HepG2 (cell line): ENCODE measurements at regions not wholly inside any gene's neighbourhood (a gene's known extent, or its start where the extent isn't known, plus 50 kb on each side); places are given as distances from the start of the nearest gene placed in this dataset.

Experiments
- ARID4A ChIP-seq: sonication (generic); formaldehyde crosslinking; IDR thresholded peaks from 2 replicates; pipeline ENCODE4 v1.5.0; 2020; ENCODE audit warnings: mild to moderate bottlenecking, missing genetic modification reagents, borderline replicate concordance
- EEA1 ChIP-seq: sonication (generic); formaldehyde crosslinking; IDR thresholded peaks from 2 replicates; pipeline ENCODE4 v1.5.1; 2020; ENCODE audit warnings: mild to moderate bottlenecking, missing genetic modification reagents, borderline replicate concordance
- HES4 ChIP-seq: sonication (generic); formaldehyde crosslinking; IDR thresholded peaks from 2 replicates; pipeline ENCODE4 v1.9.0; 2021; ENCODE audit warnings: mild to moderate bottlenecking, missing genetic modification reagents, borderline replicate concordance
- HOXA3 ChIP-seq: sonication (generic); formaldehyde crosslinking; IDR thresholded peaks from 2 replicates; pipeline ENCODE4 v1.5.0; 2020; ENCODE audit warnings: missing genetic modification reagents
- PHB2 ChIP-seq: fragments of 450-650 bp; IDR thresholded peaks from 2 replicates; pipeline ENCODE4 v1.6.1; 2018; ENCODE audit not compliant: partially characterized antibody
- RAD21 ChIP-seq: fragments of 450-650 bp; formaldehyde crosslinking; IDR thresholded peaks from 2 replicates; pipeline ENCODE4 v1.5.0; 2020; ENCODE audit warnings: mild to moderate bottlenecking
- RBAK ChIP-seq: sonication (generic); formaldehyde crosslinking; IDR thresholded peaks from 2 replicates; pipeline ENCODE4 v1.5.1; 2020; ENCODE audit warnings: mild to moderate bottlenecking, missing genetic modification reagents
- SRSF1 ChIP-seq: fragments of 200-400 bp; formaldehyde crosslinking; optimal IDR thresholded peaks from 2 replicates; pipeline ENCODE3; 2017; ENCODE audit warnings: mild to moderate bottlenecking, low read depth, low read length, moderate library complexity
- ZBTB40 ChIP-seq, 2 experiments: fragments of 450-650 bp in 1 of 2; sonication (generic) in 1 of 2; formaldehyde crosslinking in 1 of 2; IDR thresholded peaks; 2 replicates each; pipeline versions ENCODE4 v1.6.1 to v1.8.0; 2016 to 2022; ENCODE audit warnings: antibody characterized with exemption in 1 of 2, mild to moderate bottlenecking in 1 of 2, missing genetic modification reagents in 1 of 2
- ZNF256 ChIP-seq: sonication (generic); formaldehyde crosslinking; conservative IDR thresholded peaks from 2 replicates; pipeline ENCODE4 v1.4.0; 2020; ENCODE audit warnings: missing genetic modification reagents
- ZNF317 ChIP-seq: sonication (generic); formaldehyde crosslinking; IDR thresholded peaks from 2 replicates; pipeline ENCODE4 v1.5.0; 2020; ENCODE audit warnings: mild to moderate bottlenecking, missing genetic modification reagents
- ZNF746 ChIP-seq: sonication (generic); formaldehyde crosslinking; IDR thresholded peaks from 2 replicates; pipeline ENCODE4 v1.8.0; 2022; ENCODE audit warnings: mild to moderate bottlenecking, missing genetic modification reagents
- TF ChIP-seq, protein P1 (sequence below): sonication (generic); formaldehyde crosslinking; IDR thresholded peaks from 2 replicates; pipeline ENCODE4 v1.5.1; 2020; ENCODE audit warnings: missing genetic modification reagents, mild to moderate bottlenecking, borderline replicate concordance

- TF ChIP-seq, protein P1, sequence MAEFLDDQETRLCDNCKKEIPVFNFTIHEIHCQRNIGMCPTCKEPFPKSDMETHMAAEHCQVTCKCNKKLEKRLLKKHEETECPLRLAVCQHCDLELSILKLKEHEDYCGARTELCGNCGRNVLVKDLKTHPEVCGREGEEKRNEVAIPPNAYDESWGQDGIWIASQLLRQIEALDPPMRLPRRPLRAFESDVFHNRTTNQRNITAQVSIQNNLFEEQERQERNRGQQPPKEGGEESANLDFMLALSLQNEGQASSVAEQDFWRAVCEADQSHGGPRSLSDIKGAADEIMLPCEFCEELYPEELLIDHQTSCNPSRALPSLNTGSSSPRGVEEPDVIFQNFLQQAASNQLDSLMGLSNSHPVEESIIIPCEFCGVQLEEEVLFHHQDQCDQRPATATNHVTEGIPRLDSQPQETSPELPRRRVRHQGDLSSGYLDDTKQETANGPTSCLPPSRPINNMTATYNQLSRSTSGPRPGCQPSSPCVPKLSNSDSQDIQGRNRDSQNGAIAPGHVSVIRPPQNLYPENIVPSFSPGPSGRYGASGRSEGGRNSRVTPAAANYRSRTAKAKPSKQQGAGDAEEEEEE (CRISPR knock-in tag): peak; percentile 96; the same call in 1 of the 2 replicates
- TF ChIP-seq HOXA3 (CRISPR knock-in tag) (peak; percentile 98), SRSF1 (no peak), EEA1 (CRISPR knock-in tag) (no peak), ZBTB40 (IDR thresholded peaks at IDR 0.05) (no peak), ZBTB40 (CRISPR knock-in tag; IDR thresholded peaks at IDR 0.05) (peak; percentile 87), PHB2 (no peak), ZNF746 (peak; percentile 99), ZNF256 (no peak), ZNF317 (CRISPR knock-in tag) (peak; percentile 93), ARID4A (peak; percentile 90), RAD21 (peak; percentile 66), HES4 (CRISPR knock-in tag) (peak; percentile 52; the same call in 1 of the 2 replicates), RBAK (CRISPR knock-in tag) (peak; percentile 80; the same call in 1 of the 2 replicates)
Measured at GRCh38 chr6:37083243-37084138, 78.0 kb downstream of the FGD2 start (continued).
